GM21381 (cell line): ENCODE measurements at regions not wholly inside any gene's neighbourhood (a gene's known extent, or its start where the extent isn't known, plus 50 kb on each side); places are given as distances from the start of the nearest gene placed in this dataset.
"Not testable (repeated sequence)": the region's sequence is repeated elsewhere in the genome, so short reads cannot be mapped to it uniquely, and the experiment has no call there.

Experiments
- ATAC-seq: cut with Tn5 transposase; IDR thresholded peaks from one replicate; pipeline ENCODE4 v1.9.1; 2021; ENCODE audit warnings: mild to moderate bottlenecking, moderate library complexity; ENCODE audit not compliant: unreplicated experiment

GRCh38 chr10:61059636-61060035, 115.7 kb upstream of the RHOBTB1 start:
- no peak for ATAC-seq

GRCh38 chr10:61052469-61053205, 108.7 kb upstream of the RHOBTB1 start:
- no peak for ATAC-seq

- no peak for ATAC-seq
Measured at GRCh38 chr10:61051344-61051743, 107.4 kb upstream of the RHOBTB1 start.

- ATAC-seq = no peak
Measured at GRCh38 chr10:61050120-61050745, 106.2 kb upstream of the RHOBTB1 start.

- no peak for ATAC-seq
Measured at GRCh38 chr10:61049386-61049785, 105.4 kb upstream of the RHOBTB1 start.

- ATAC-seq = no peak
Measured at GRCh38 chr10:61047788-61048560, 104.0 kb upstream of the RHOBTB1 start.

- no peak for ATAC-seq
Measured at GRCh38 chr10:61047081-61047480, 103.1 kb upstream of the RHOBTB1 start.

GRCh38 chr10:61045480-61045879, 101.5 kb upstream of the RHOBTB1 start:
- not testable (repeated sequence) for ATAC-seq

GRCh38 chr10:61042533-61042932, 98.5 kb upstream of the RHOBTB1 start:
- ATAC-seq = no peak

- ATAC-seq = no peak
Measured at GRCh38 chr10:61040399-61041016, 96.5 kb upstream of the RHOBTB1 start.

- no peak for ATAC-seq
Measured at GRCh38 chr10:61039868-61040267, 95.9 kb upstream of the RHOBTB1 start.

- not testable (repeated sequence) for ATAC-seq
Measured at GRCh38 chr10:61037261-61037830, 93.4 kb upstream of the RHOBTB1 start.

GRCh38 chr10:61036148-61036547, 92.2 kb upstream of the RHOBTB1 start:
- not testable (repeated sequence) for ATAC-seq

- no peak for ATAC-seq
Measured at GRCh38 chr10:61031341-61031740, 87.4 kb upstream of the RHOBTB1 start.

- no peak for ATAC-seq
Measured at GRCh38 chr10:61029411-61029810, 85.4 kb upstream of the RHOBTB1 start.

- ATAC-seq = no peak
Measured at GRCh38 chr10:61028861-61029361, 84.9 kb upstream of the RHOBTB1 start.

GRCh38 chr10:61024856-61025201, 80.8 kb upstream of the RHOBTB1 start:
- no peak for ATAC-seq

- no peak for ATAC-seq
Measured at GRCh38 chr10:61024151-61024855, 80.3 kb upstream of the RHOBTB1 start.

GRCh38 chr10:61023053-61023452, 79.1 kb upstream of the RHOBTB1 start:
- ATAC-seq = no peak

- ATAC-seq = no peak
Measured at GRCh38 chr10:61021926-61022325, 77.9 kb upstream of the RHOBTB1 start.
